IMR-90 (cell line): ENCODE measurements at regions not wholly inside any gene's neighbourhood (a gene's known extent, or its start where the extent isn't known, plus 50 kb on each side); places are given as distances from the start of the nearest gene placed in this dataset.

Source experiments
- ATAC-seq: fragments of 200-7000 bp; cut with Tn5 transposase; 2 replicates; pipeline ENCODE4 v1.9.1; 2020; ENCODE audit warnings: low read depth, mild to moderate bottlenecking, moderate library complexity
- BruUV-seq: library from RNA; stranded (reverse); fragments of 400-500 nt; replicated peaks from 2 replicates; lab custom pipeline; 2021; lab: Mats Ljungman, UMichigan
- CTCF ChIA-PET: fragments of 300-600 bp; formaldehyde crosslinking; extraction: SDS; loops from one replicate; lab custom pipeline; 2021; ENCODE audit warnings: antibody characterized with exemption; lab: Yijun Ruan, JAX
- POLR2A ChIA-PET: fragments of 300-600 bp; sonication (Branson Sonifier 250); formaldehyde crosslinking; loops from one replicate; lab custom pipeline; 2022; ENCODE audit warnings: antibody characterized with exemption; ENCODE audit not compliant: unreplicated experiment; lab: Charles Lee
- DNase-seq: peaks from one replicate; pipeline ENCODE4 v3.0.0; 2013
- H2AFZ ChIP-seq: replicated peaks from 2 replicates; pipeline ENCODE3; 2013; ENCODE audit warnings: low read length, mild to moderate bottlenecking; ENCODE audit not compliant: poor library complexity
- H2AK5ac ChIP-seq: 2 replicates; pipeline ENCODE4 v1.6.1; 2013; ENCODE audit warnings: low read depth, low read length, inconsistent platforms
- H2AK9ac ChIP-seq: replicated peaks from 2 replicates; pipeline ENCODE3; 2013; ENCODE audit warnings: mild to moderate bottlenecking, low read depth, low read length, moderate library complexity; ENCODE audit not compliant: poor library complexity
- H2BK120ac ChIP-seq: 2 replicates; pipeline ENCODE4 v1.6.1; 2013; ENCODE audit warnings: low read depth, low read length, inconsistent platforms
- H2BK15ac ChIP-seq: 3 replicates; pipeline ENCODE4 v1.6.1; 2013; ENCODE audit warnings: low read depth, low read length, inconsistent platforms
- H2BK20ac ChIP-seq: 2 replicates; pipeline ENCODE4 v1.6.1; 2013; ENCODE audit warnings: low read depth, mild to moderate bottlenecking, inconsistent platforms, low read length, moderate library complexity
- H2BK5ac ChIP-seq: 2 replicates; pipeline ENCODE4 v1.6.1; 2013; ENCODE audit warnings: mild to moderate bottlenecking, low read depth, low read length, inconsistent platforms; ENCODE audit not compliant: poor library complexity, severe bottlenecking
- H3K14ac ChIP-seq: replicated peaks from 2 replicates; pipeline ENCODE4 v1.6.1; 2013; ENCODE audit warnings: low read depth, low read length, inconsistent platforms
- H3K18ac ChIP-seq: 2 replicates; pipeline ENCODE4 v1.6.1; 2013; ENCODE audit warnings: low read depth, low read length, control low read depth
- H3K23ac ChIP-seq: 2 replicates; pipeline ENCODE4 v1.6.1; 2013; ENCODE audit warnings: low read depth, low read length, inconsistent platforms
- H3K27ac ChIP-seq: 2 replicates; pipeline ENCODE4 v1.5.1; 2013; ENCODE audit warnings: mild to moderate bottlenecking, control low read depth, low read length; ENCODE audit not compliant: insufficient read depth
- H3K27me3 ChIP-seq: 2 replicates; pipeline ENCODE4 v1.6.1; 2013; ENCODE audit warnings: low read length; ENCODE audit not compliant: control insufficient read depth, insufficient read depth
- H3K36me3 ChIP-seq: 2 replicates; pipeline ENCODE4 v1.6.1; 2013; ENCODE audit warnings: low read length, mixed read lengths; ENCODE audit not compliant: control insufficient read depth, insufficient read depth
- H3K4ac ChIP-seq: 2 replicates; pipeline ENCODE4 v1.6.1; 2013; ENCODE audit warnings: low read depth, low read length, inconsistent platforms
- H3K4me1 ChIP-seq: 2 replicates; pipeline ENCODE4 v1.6.1; 2013; ENCODE audit warnings: low read length, mixed read lengths; ENCODE audit not compliant: control insufficient read depth, insufficient read depth
- H3K4me2 ChIP-seq: 2 replicates; pipeline ENCODE4 v1.6.1; 2013; ENCODE audit warnings: low read depth, mild to moderate bottlenecking, control low read depth, low read length, moderate library complexity
- H3K4me3 ChIP-seq: 2 replicates; pipeline ENCODE4 v1.5.1; 2013; ENCODE audit warnings: low read depth, mild to moderate bottlenecking, control low read depth, low read length, moderate library complexity; ENCODE audit not compliant: insufficient read depth
- H3K56ac ChIP-seq: 2 replicates; pipeline ENCODE4 v1.6.1; 2013; ENCODE audit warnings: low read length, inconsistent platforms; ENCODE audit not compliant: insufficient read depth; ENCODE audit errors: extremely low read depth
- H3K79me1 ChIP-seq, 2 experiments: 2 replicates each; pipeline ENCODE4 v1.6.1; 2013; ENCODE audit warnings: low read length in 2 of 2, inconsistent platforms in 1 of 2, low read depth in 1 of 2
- H3K9ac ChIP-seq: 2 replicates; pipeline ENCODE4 v1.6.1; 2013; ENCODE audit warnings: low read depth, low read length, control low read depth
- H3K9me1 ChIP-seq: 2 replicates; pipeline ENCODE4 v1.6.1; 2013; ENCODE audit warnings: low read length, inconsistent platforms; ENCODE audit not compliant: insufficient read depth
- H3K9me3 ChIP-seq: 2 replicates; pipeline ENCODE4 v1.6.1; 2013; ENCODE audit warnings: low read length; ENCODE audit not compliant: control insufficient read depth, insufficient read depth
- H4K20me1 ChIP-seq: 2 replicates; pipeline ENCODE4 v1.6.1; 2013; ENCODE audit warnings: low read length, inconsistent platforms; ENCODE audit not compliant: insufficient read depth
- H4K5ac ChIP-seq: 2 replicates; pipeline ENCODE4 v1.6.1; 2013; ENCODE audit warnings: mild to moderate bottlenecking, low read depth, low read length, control low read depth
- H4K8ac ChIP-seq, 2 experiments: 2 replicates each; pipeline ENCODE4 v1.6.1; 2013; ENCODE audit warnings: low read depth in 2 of 2, low read length in 2 of 2, control low read depth in 1 of 2, inconsistent platforms in 1 of 2
- H4K91ac ChIP-seq: 2 replicates; pipeline ENCODE4 v1.6.1; 2013; ENCODE audit warnings: low read depth, low read length, inconsistent platforms; ENCODE audit not compliant: insufficient read depth
- BHLHE40 ChIP-seq: fragments of 150-350 bp; IDR thresholded peaks from 2 replicates; pipeline ENCODE4 v1.6.1; 2016; ENCODE audit warnings: mild to moderate bottlenecking, low read depth, low read length
- CEBPB ChIP-seq: IDR thresholded peaks from 2 replicates; pipeline ENCODE4 v1.6.1; 2012; ENCODE audit warnings: low read depth, low read length, improper control_type of control experiment
- CHD1 ChIP-seq: IDR thresholded peaks from 2 replicates; pipeline ENCODE4 v1.6.1; 2012; ENCODE audit warnings: low read depth, low read length, improper control_type of control experiment
- MAZ ChIP-seq: IDR thresholded peaks from 2 replicates; pipeline ENCODE4 v1.6.1; 2012; ENCODE audit warnings: low read depth, mild to moderate bottlenecking, low read length, improper control_type of control experiment, moderate library complexity, borderline replicate concordance
- NFE2L2 ChIP-seq: fragments of 150-350 bp; IDR thresholded peaks from 2 replicates; pipeline ENCODE4 v1.6.1; 2016; ENCODE audit warnings: low read depth, mild to moderate bottlenecking, low read length
- POLR2A ChIP-seq: IDR thresholded peaks from 2 replicates; pipeline ENCODE4 v1.6.1; 2012; ENCODE audit warnings: mild to moderate bottlenecking, low read depth, low read length
- RAD21 ChIP-seq: IDR thresholded peaks from 2 replicates; pipeline ENCODE4 v1.6.1; 2012; ENCODE audit warnings: low read length, improper control_type of control experiment
- RFX5 ChIP-seq: IDR thresholded peaks from 2 replicates; pipeline ENCODE4 v1.8.0; 2012; ENCODE audit warnings: low read depth, mild to moderate bottlenecking, low read length, moderate library complexity
- SMC3 ChIP-seq: fragments of 150-350 bp; IDR thresholded peaks from 2 replicates; pipeline ENCODE4 v1.6.1; 2016; ENCODE audit warnings: low read depth, mild to moderate bottlenecking, antibody characterized with exemption, low read length, moderate library complexity
- USF2 ChIP-seq: fragments of 150-350 bp; IDR thresholded peaks from 2 replicates; pipeline ENCODE4 v1.6.1; 2017; ENCODE audit warnings: mild to moderate bottlenecking, antibody characterized with exemption, low read length, low read depth
- WGBS, 2 experiments: methylation state at CpG; one replicate each; pipeline versions ENCODE4 v1.1.5 to v1.1.7; 2013; ENCODE audit warnings: missing lambda C conversion rate in 2 of 2; ENCODE audit not compliant: insufficient read length in 1 of 2; ENCODE audit errors: extremely low coverage in 2 of 2; 5-methylcytosine and 5-hydroxymethylcytosine counted together
- dilution Hi-C: fragments of 300-500 bp; cut with HindIII; formaldehyde crosslinking; loops from one replicate; pipeline ENCODE4 v1.14.3; 2018; ENCODE audit warnings: low sequenced_read_pairs; ENCODE audit not compliant: unreplicated experiment
- in situ Hi-C: fragments of 300-500 bp; cut with MboI; formaldehyde crosslinking; loops from 3 replicates; pipeline ENCODE4 v1.14.3; 2019; ENCODE audit warnings: low sequenced_read_pairs, inconsistent platforms, mixed read lengths
- intact Hi-C: fragments of 100-400 bp; cut with micrococcal nuclease; formaldehyde crosslinking; loops from 2 replicates; pipeline ENCODE4 v1.10.0; 2022

GRCh38 chr2:56613254-56613653 lies 429.5 kb downstream of the CCDC85A start:
- no CpG with 5 or more reads among the region's 1 CpG for WGBS, 2 experiments
- no peak overlapping the region for H3K4me2 ChIP-seq
- BruUV-seq = no TSS peak

More at GRCh38 chr2:56613254-56613653, 429.5 kb downstream of the CCDC85A start:
- DNase-seq (no peak), ATAC-seq (no peak)
- no peaks in the 10 kb centered on the region for H4K20me1 ChIP-seq
- H2BK120ac ChIP-seq = no peak overlapping the region
- H3K9me1 ChIP-seq = no peaks in the 10 kb centered on the region
- no peak overlapping the region for H2BK5ac ChIP-seq
- ChIA-PET POLR2A (no interaction called here), CTCF (no interaction called here)
- H3K27ac ChIP-seq = no peak overlapping the region
- H3K14ac ChIP-seq = no peak overlapping the region
- peaks cover 1% of the 10 kb centered on the region; the same call in 1 of the 2 replicates for H3K9me3 ChIP-seq
- dilution Hi-C loops = no loop called here
- no peak overlapping the region for H3K18ac ChIP-seq
- no peak overlapping the region for H2BK15ac ChIP-seq
- no peak overlapping the region for H3K23ac ChIP-seq
- in situ Hi-C loops = no loop called here
- no peak overlapping the region for H3K4me3 ChIP-seq
- no peak overlapping the region for H3K4ac ChIP-seq
- intact Hi-C loops = no loop called here
- TF ChIP-seq NFE2L2 (no peak), CHD1 (no peak), POLR2A (no peak), MAZ (no peak), RFX5 (no peak), CEBPB (no peak), BHLHE40 (no peak), RAD21 (no peak), SMC3 (no peak), USF2 (no peak)
- H4K5ac ChIP-seq = no peak overlapping the region
- H3K56ac ChIP-seq = no peak overlapping the region
- no peak overlapping the region for H4K91ac ChIP-seq
- no peak overlapping the region for H2AK9ac ChIP-seq
- no peak overlapping the region for H3K9ac ChIP-seq
- H3K27me3 ChIP-seq = no peaks in the 10 kb centered on the region
- no peaks in the 10 kb centered on the region for H3K79me1 ChIP-seq
- no peak overlapping the region for H2BK20ac ChIP-seq
- H2AK5ac ChIP-seq = no peak overlapping the region
- no peaks in the 10 kb centered on the region for H3K4me1 ChIP-seq
- H4K8ac ChIP-seq = no peak overlapping the region
- H3K36me3 ChIP-seq = no peaks in the 10 kb centered on the region
- H2AFZ ChIP-seq = no peak overlapping the region
